ENCODE measurements at regions not wholly inside any gene's neighbourhood (a gene's known extent, or its start where the extent isn't known, plus 50 kb on each side); places are given as distances from the start of the nearest gene placed in this dataset.

- ATAC-seq (replicated peaks) (no peak), DNase-seq (no peak)
- H3K9me3 Mint-ChIP-seq, result peaks cover under 1 to 10% of the 10 kb centered on the region in 2 donors
- no peak overlapping the region for H3K27ac Mint-ChIP-seq
- H3K36me3 Mint-ChIP-seq, result no peaks in the 10 kb centered on the region
- no peak overlapping the region for H3K4me3 Mint-ChIP-seq
- no peaks in the 10 kb centered on the region for H3K4me1 Mint-ChIP-seq
- H3K27me3 Mint-ChIP-seq, result no peaks in the 10 kb centered on the region
These were observed 493.0 kb downstream of the TLL1 start for GRCh38 chr4:166366012-166366411.

GRCh38 chr4:166377578-166377977, 504.5 kb downstream of the TLL1 start:
- no peak for ATAC-seq (replicated peaks)
- no peak for DNase-seq
- Mint-ChIP-seq H3K36me3 (peaks cover 0 to 1% of the 10 kb centered on the region in 2 donors), H3K9me3 (peaks cover 19 to 27% of the 10 kb centered on the region in 2 donors), H3K4me1 (no peaks in the 10 kb centered on the region), H3K4me3 (no peak overlapping the region), H3K27ac (no peak overlapping the region), H3K27me3 (no peaks in the 10 kb centered on the region)

- DNase-seq, result no peak
- Mint-ChIP-seq H3K4me1 (no peaks in the 10 kb centered on the region), H3K9me3 (no peaks in the 10 kb centered on the region), H3K4me3 (no peak overlapping the region), H3K36me3 (no peaks in the 10 kb centered on the region), H3K27me3 (no peaks in the 10 kb centered on the region), H3K27ac (no peak overlapping the region)
- ATAC-seq (replicated peaks), result no peak
These were observed 513.7 kb downstream of the TLL1 start for GRCh38 chr4:166386491-166387360.

- Mint-ChIP-seq H3K27me3 (no peaks in the 10 kb centered on the region), H3K36me3 (no peaks in the 10 kb centered on the region), H3K4me1 (no peaks in the 10 kb centered on the region), H3K9me3 (peaks cover 0 to 2% of the 10 kb centered on the region in 2 donors), H3K4me3 (no peak overlapping the region), H3K27ac (no peak overlapping the region)
- ATAC-seq (replicated peaks) (no peak), DNase-seq (no peak)
These were observed 518.5 kb downstream of the TLL1 start for GRCh38 chr4:166391501-166391900.

GRCh38 chr4:166399021-166399420, 526.0 kb downstream of the TLL1 start:
- ATAC-seq (replicated peaks), result no peak
- H3K27me3 Mint-ChIP-seq, result no peaks in the 10 kb centered on the region
- no peak overlapping the region for H3K4me3 Mint-ChIP-seq
- no peaks in the 10 kb centered on the region for H3K36me3 Mint-ChIP-seq
- no peaks in the 10 kb centered on the region for H3K4me1 Mint-ChIP-seq
- H3K27ac Mint-ChIP-seq, result no peak overlapping the region
- H3K9me3 Mint-ChIP-seq, result peaks cover 2 to 3% of the 10 kb centered on the region in 2 donors
- DNase-seq, result no peak

- no peak overlapping the region for H3K27ac Mint-ChIP-seq
- H3K27me3 Mint-ChIP-seq, result no peaks in the 10 kb centered on the region
- DNase-seq, result no peak
- H3K9me3 Mint-ChIP-seq, result peaks cover 2 to 3% of the 10 kb centered on the region in 2 donors
- no peaks in the 10 kb centered on the region for H3K36me3 Mint-ChIP-seq
- H3K4me1 Mint-ChIP-seq, result no peaks in the 10 kb centered on the region
- H3K4me3 Mint-ChIP-seq, result no peak overlapping the region
- ATAC-seq (replicated peaks), result no peak
These were observed 527.3 kb downstream of the TLL1 start for GRCh38 chr4:166400270-166400894.

- H3K4me3 Mint-ChIP-seq, result no peak overlapping the region
- no peaks in the 10 kb centered on the region for H3K4me1 Mint-ChIP-seq
- no peaks in the 10 kb centered on the region for H3K27me3 Mint-ChIP-seq
- DNase-seq (no peak), ATAC-seq (replicated peaks) (no peak)
- no peaks in the 10 kb centered on the region for H3K36me3 Mint-ChIP-seq
- H3K9me3 Mint-ChIP-seq, result peaks cover 5 to 15% of the 10 kb centered on the region in 2 donors
- no peak overlapping the region for H3K27ac Mint-ChIP-seq
These were observed 540.3 kb downstream of the TLL1 start for GRCh38 chr4:166413356-166413755.

GRCh38 chr4:166414431-166414830, 541.4 kb downstream of the TLL1 start:
- no peak overlapping the region for H3K27ac Mint-ChIP-seq
- H3K9me3 Mint-ChIP-seq, result peaks cover 5 to 15% of the 10 kb centered on the region in 2 donors
- ATAC-seq (replicated peaks), result no peak
- H3K4me3 Mint-ChIP-seq, result no peak overlapping the region
- H3K27me3 Mint-ChIP-seq, result no peaks in the 10 kb centered on the region
- no peaks in the 10 kb centered on the region for H3K4me1 Mint-ChIP-seq
- no peak for DNase-seq
- no peaks in the 10 kb centered on the region for H3K36me3 Mint-ChIP-seq

- Mint-ChIP-seq H3K27ac (no peak overlapping the region), H3K9me3 (peaks cover 5 to 16% of the 10 kb centered on the region in 2 donors), H3K4me1 (no peaks in the 10 kb centered on the region), H3K27me3 (no peaks in the 10 kb centered on the region), H3K36me3 (no peaks in the 10 kb centered on the region), H3K4me3 (no peak overlapping the region)
- ATAC-seq (replicated peaks) (no peak), DNase-seq (no peak)
These were observed 542.7 kb downstream of the TLL1 start for GRCh38 chr4:166415749-166416148.

GRCh38 chr4:166421556-166422156, 548.6 kb downstream of the TLL1 start:
- Mint-ChIP-seq H3K27me3 (no peaks in the 10 kb centered on the region), H3K36me3 (no peaks in the 10 kb centered on the region), H3K9me3 (peaks cover under 1 to 5% of the 10 kb centered on the region in 2 donors), H3K4me1 (no peaks in the 10 kb centered on the region), H3K4me3 (no peak overlapping the region), H3K27ac (no peak overlapping the region)
- DNase-seq (no peak), ATAC-seq (replicated peaks) (no peak)

GRCh38 chr4:166422475-166422874, 549.4 kb downstream of the TLL1 start:
- Mint-ChIP-seq H3K4me3 (no peak overlapping the region), H3K4me1 (no peaks in the 10 kb centered on the region), H3K27me3 (no peaks in the 10 kb centered on the region), H3K27ac (no peak overlapping the region), H3K9me3 (peaks cover 0 to 1% of the 10 kb centered on the region in 2 donors), H3K36me3 (no peaks in the 10 kb centered on the region)
- no peak for DNase-seq
- ATAC-seq (replicated peaks), result no peak

- no peak overlapping the region for H3K27ac Mint-ChIP-seq
- no peaks in the 10 kb centered on the region for H3K36me3 Mint-ChIP-seq
- no peak overlapping the region for H3K4me3 Mint-ChIP-seq
- H3K4me1 Mint-ChIP-seq, result no peaks in the 10 kb centered on the region
- DNase-seq (no peak), ATAC-seq (replicated peaks) (no peak)
- no peaks in the 10 kb centered on the region for H3K27me3 Mint-ChIP-seq
- H3K9me3 Mint-ChIP-seq, result no peaks in the 10 kb centered on the region
These were observed 553.3 kb downstream of the TLL1 start for GRCh38 chr4:166426300-166426863.

- Mint-ChIP-seq H3K27me3 (no peaks in the 10 kb centered on the region), H3K4me1 (no peaks in the 10 kb centered on the region), H3K9me3 (no peaks in the 10 kb centered on the region), H3K4me3 (no peak overlapping the region), H3K36me3 (no peaks in the 10 kb centered on the region), H3K27ac (no peak overlapping the region)
- DNase-seq (no peak), ATAC-seq (replicated peaks) (no peak)
These were observed 559.1 kb downstream of the TLL1 start for GRCh38 chr4:166432125-166432524.

GRCh38 chr4:166432842-166433241, 559.8 kb downstream of the TLL1 start:
- Mint-ChIP-seq H3K27me3 (no peaks in the 10 kb centered on the region), H3K4me1 (no peaks in the 10 kb centered on the region), H3K9me3 (peaks cover 0 to 2% of the 10 kb centered on the region in 2 donors), H3K36me3 (no peaks in the 10 kb centered on the region), H3K27ac (no peak overlapping the region), H3K4me3 (no peak overlapping the region)
- ATAC-seq (replicated peaks), result no peak
- no peak for DNase-seq
